ENCODE measurements at regions not wholly inside any gene's neighbourhood (a gene's known extent, or its start where the extent isn't known, plus 50 kb on each side); places are given as distances from the start of the nearest gene placed in this dataset.

GRCh38 chr1:76705560-76705959 lies 161.7 kb upstream of the ST6GALNAC5 start:
- H3K9me1 ChIP-seq (replicated peaks; ENCODE audit: control insufficient read depth, extremely low read depth, insufficient read depth, low read length): no peaks in the 10 kb centered on the region
- ChIA-PET POLR2A (no interaction called here), CTCF (interaction anchor here (1.2 kb wide), 2 partner anchors 11 to 15 kb away, joined by 3 to 4 read pairs; no protein-coding TSS in a partner anchor)
- FAIRE-seq (no peak), DNase-seq (ENCODE audit: low read depth, low spot score) (no peak)
- H3K4me3 ChIP-seq (replicated peaks in 1 of 3; ENCODE audit: insufficient read depth in 1 of 3, low read depth in 1 of 3, low read length in 3 of 3): no peak overlapping the region
- no peak overlapping the region for H3K9ac ChIP-seq (replicated peaks; ENCODE audit: extremely low read depth, insufficient read depth, low read length)
- no peaks in the 10 kb centered on the region for H3K79me2 ChIP-seq (ENCODE audit: control insufficient read depth, insufficient read depth, low read length)
- no peaks in the 10 kb centered on the region for H3K36me3 ChIP-seq (ENCODE audit: control insufficient read depth in 2 of 2, extremely low read depth in 1 of 2, insufficient read depth in 2 of 2, low read length in 2 of 2)
- TF ChIP-seq FOS (IDR thresholded peaks at IDR 0.05; ENCODE audit: borderline replicate concordance, insufficient read depth, low read length): no peak
- no peak for TF ChIP-seq MYC (IDR thresholded peaks at IDR 0.05; ENCODE audit: low read depth, low read length)
- no peak for TF ChIP-seq JUN (IDR thresholded peaks at IDR 0.05; ENCODE audit: borderline replicate concordance, insufficient read depth, insufficient read length, low read depth)
- no peak for TF ChIP-seq EZH2 (IDR thresholded peaks at IDR 0.05; ENCODE audit: borderline replicate concordance, low read depth, low read length, severe bottlenecking)
- TF ChIP-seq POLR2AphosphoS5 (IDR thresholded peaks at IDR 0.05; ENCODE audit: insufficient read depth, low read depth, low read length): no peak
- TF ChIP-seq GATA2 (IDR thresholded peaks at IDR 0.05; ENCODE audit: insufficient read depth, insufficient read length, low read depth, low read length): no peak
- TF ChIP-seq MAX (IDR thresholded peaks at IDR 0.05; ENCODE audit: insufficient read depth, insufficient read length): no peak
- no peak for TF ChIP-seq CTCF (IDR thresholded peaks at IDR 0.05; ENCODE audit: extremely low read depth in 1 of 2, insufficient read depth in 1 of 2, low read depth in 1 of 2, low read length in 2 of 2)
- TF ChIP-seq POLR2A (IDR thresholded peaks at IDR 0.05; ENCODE audit: low read depth, low read length): no peak
- no TSS peak for BruUV-seq (replicated peaks)
- no peak overlapping the region for H2AFZ ChIP-seq (ENCODE audit: low read depth, low read length)
- intact Hi-C loops (cut with micrococcal nuclease): no loop called here
- no peak overlapping the region for H3K27ac ChIP-seq (ENCODE audit: insufficient read depth, low read depth, low read length)
- H3K9me3 ChIP-seq (replicated peaks; ENCODE audit: control insufficient read depth, insufficient read depth, low read length): no peaks in the 10 kb centered on the region
- H3K4me1 ChIP-seq (ENCODE audit: control insufficient read depth, extremely low read depth, insufficient read depth, low read length): no peaks in the 10 kb centered on the region
- H3K4me2 ChIP-seq (ENCODE audit: insufficient read depth, low read length): no peak overlapping the region
- dilution Hi-C loops (cut with MboI; ENCODE audit: extremely low pct_ligation_motif_present, low sequenced_read_pairs): no loop called here
- no peaks in the 10 kb centered on the region for H3K27me3 ChIP-seq (ENCODE audit: control insufficient read depth in 2 of 2, insufficient read depth in 2 of 2, low read length in 2 of 2)
- no peaks in the 10 kb centered on the region for H4K20me1 ChIP-seq (replicated peaks; ENCODE audit: control insufficient read depth, extremely low read depth, insufficient read depth, low read length)
